ENCODE measurements at regions not wholly inside any gene's neighbourhood (a gene's known extent, or its start where the extent isn't known, plus 50 kb on each side); places are given as distances from the start of the nearest gene placed in this dataset.

GRCh38 chr7:116315293-116315692 is 105.0 kb downstream of the TES start (continued):
- TF ChIP-seq CEBPZ (IDR thresholded peaks at IDR 0.05; ENCODE audit: low read depth, low read length) (no peak), JUND (IDR thresholded peaks at IDR 0.05; ENCODE audit: low read depth, low read length) (no peak), CREB1 (IDR thresholded peaks at IDR 0.05; ENCODE audit: low read depth) (no peak), ZZZ3 (IDR thresholded peaks at IDR 0.05; ENCODE audit: control insufficient read depth, insufficient read length, low read depth) (no peak), RAD51 (IDR thresholded peaks at IDR 0.05) (no peak), IKZF2 (IDR thresholded peaks at IDR 0.05) (no peak), EGR1 (IDR thresholded peaks at IDR 0.05; ENCODE audit: borderline replicate concordance in 1 of 2, low read depth in 2 of 2, low read length in 2 of 2) (no peak), HSF1 (IDR thresholded peaks at IDR 0.05; ENCODE audit: low read depth, low read length) (no peak)

GRCh38 chr7:116315803-116316202 is 105.5 kb downstream of the TES start:
- in situ Hi-C loops (cut with MboI) (no loop called here), intact Hi-C loops (cut with micrococcal nuclease; ENCODE audit: unreplicated experiment) (loop anchor here (2.0 kb wide), 1 partner anchor 261 kb away; no protein-coding TSS in a partner anchor)
- no peak overlapping the region; the same call in 1 of the 2 replicates for H2AFZ ChIP-seq (ENCODE audit: control insufficient read depth, low read depth, low read length)
- ChIA-PET CTCF (no interaction called here), SMC1A (ENCODE audit: uncharacterized antibody, unreplicated experiment) (interaction anchor here (0.6 to 1.7 kb wide), 2 partner anchors 12 to 273 kb away, joined by 3 to 5 read pairs; no protein-coding TSS in a partner anchor), RAD21 (ENCODE audit: unreplicated experiment) (no interaction called here), POLR2A (no interaction called here)
- FAIRE-seq (no peak), ATAC-seq (peak; percentile 64), DNase-seq (ENCODE audit: low read depth, low spot score) (no peak)
- WGBS (ENCODE audit: insufficient coverage, insufficient replicate concordance, low lambda C conversion rate, missing lambda C conversion rate), result 2% methylated on average over 3 of the region's 3 CpGs
- BruUV-seq (replicated peaks), result no TSS peak
- no peaks in the 10 kb centered on the region for H3K36me3 ChIP-seq (ENCODE audit: control insufficient read depth in 2 of 2, insufficient read depth in 2 of 2, low read length in 1 of 2)
- no peak overlapping the region for H3K27ac ChIP-seq (ENCODE audit: control insufficient read depth, insufficient read depth)
- peaks cover 15% of the 10 kb centered on the region for H3K4me1 ChIP-seq (ENCODE audit: control insufficient read depth, insufficient read depth, low read length)
- H3K4me2 ChIP-seq (ENCODE audit: control insufficient read depth, insufficient read depth), result no peak overlapping the region
- H3K27me3 ChIP-seq (replicated peaks in 1 of 2; ENCODE audit: control insufficient read depth in 2 of 2, insufficient read depth in 2 of 2, low read length in 1 of 2), result no peaks in the 10 kb centered on the region
- TF ChIP-seq SPI1 (IDR thresholded peaks at IDR 0.05; ENCODE audit: borderline replicate concordance, insufficient read depth, low read depth, low read length) (peak; percentile 69; the same call in 1 of the 2 replicates), PML (IDR thresholded peaks at IDR 0.05; ENCODE audit: low read length) (no peak)
- no peaks in the 10 kb centered on the region; the same call in 2 of the 3 replicates for H3K9me3 ChIP-seq (replicated peaks; ENCODE audit: control insufficient read depth, insufficient read depth, low read length)
- no peaks in the 10 kb centered on the region for H4K20me1 ChIP-seq (ENCODE audit: control insufficient read depth, insufficient read depth)
- H3K9ac ChIP-seq (ENCODE audit: control insufficient read depth, insufficient read depth, low read length), result no peak overlapping the region
- no peaks in the 10 kb centered on the region for H3K79me2 ChIP-seq (ENCODE audit: control insufficient read depth, insufficient read depth, low read length)
- 0 out of 2 replicates have a peak overlapping the region, but pooled peaks have one; percentile 2 for H3K4me3 ChIP-seq
